H1 (cell line): ENCODE measurements at regions not wholly inside any gene's neighbourhood (a gene's known extent, or its start where the extent isn't known, plus 50 kb on each side); places are given as distances from the start of the nearest gene placed in this dataset.

Experiments
- CTCF ChIA-PET: fragments of 300-600 bp; sonication (Branson Sonifier 250); formaldehyde crosslinking; loops from one replicate; lab custom pipeline; 2021; ENCODE audit not compliant: partially characterized antibody; lab: Charles Lee
- POLR2A ChIA-PET: fragments of 300-600 bp; sonication (Branson Sonifier 250); formaldehyde crosslinking; loops from one replicate; lab custom pipeline; 2021; ENCODE audit warnings: inconsistent platforms; ENCODE audit not compliant: partially characterized antibody; lab: Charles Lee
- DNase-seq, 2 experiments: peaks; one replicate each; pipeline versions ENCODE4 v3.0.0 to v3.0.0-alpha.2; 2010 to 2022; ENCODE audit warnings: low spot score in 2 of 2, low read depth in 1 of 2, mixed read lengths in 1 of 2
- FAIRE-seq: peaks from 2 replicates; lab custom pipeline; 2011; peaks lifted over from hg19 to GRCh38; lab: Jason Lieb, UNC
- H2AFZ ChIP-seq: 2 replicates; pipeline ENCODE4 v1.8.1; 2012; ENCODE audit warnings: low read length, inconsistent platforms
- H2AK5ac ChIP-seq: 2 replicates; pipeline ENCODE4 v1.6.1; 2013; ENCODE audit warnings: low read depth, low read length
- H2BK120ac ChIP-seq: replicated peaks from 2 replicates; pipeline ENCODE3; 2013; ENCODE audit warnings: low read depth, low read length, inconsistent platforms
- H2BK12ac ChIP-seq: 2 replicates; pipeline ENCODE4 v1.6.1; 2013; ENCODE audit warnings: low read depth, low read length
- H2BK15ac ChIP-seq: 2 replicates; pipeline ENCODE4 v1.6.1; 2013; ENCODE audit warnings: low read length
- H2BK20ac ChIP-seq: 2 replicates; pipeline ENCODE4 v1.6.1; 2013; ENCODE audit warnings: low read length
- H2BK5ac ChIP-seq: 2 replicates; pipeline ENCODE4 v1.6.1; 2013; ENCODE audit warnings: low read depth, low read length
- H3K14ac ChIP-seq: 2 replicates; pipeline ENCODE4 v1.6.1; 2013; ENCODE audit warnings: inconsistent platforms; ENCODE audit not compliant: insufficient read length
- H3K18ac ChIP-seq: 2 replicates; pipeline ENCODE4 v1.6.1; 2013; ENCODE audit warnings: low read length; ENCODE audit errors: extremely low read depth
- H3K23ac ChIP-seq: 2 replicates; pipeline ENCODE4 v1.6.1; 2013; ENCODE audit warnings: inconsistent platforms; ENCODE audit not compliant: insufficient read length
- H3K23me2 ChIP-seq: 2 replicates; pipeline ENCODE4 v1.6.1; 2013; ENCODE audit warnings: low read depth, low read length
- H3K27ac ChIP-seq: 2 replicates; pipeline ENCODE4 v1.6.1; 2011; ENCODE audit warnings: low read depth, low read length, inconsistent platforms
- H3K27me3 ChIP-seq, 4 experiments: replicated peaks in 1 of 4; 1 replicate in 1 of 4; 2 replicates in 3 of 4; pipeline versions ENCODE4 v1.6.1 to v1.8.1; 2011 to 2013; ENCODE audit warnings: low read length in 3 of 4, mild to moderate bottlenecking in 3 of 4, inconsistent platforms in 2 of 4, mixed read lengths in 2 of 4, moderate library complexity in 1 of 4; ENCODE audit not compliant: control insufficient read depth in 3 of 4, insufficient read depth in 3 of 4; ENCODE audit errors: extremely low read depth in 1 of 4
- H3K36me3 ChIP-seq, 4 experiments: 2 replicates each; pipeline versions ENCODE4 v1.6.1 to v1.8.1; 2011 to 2013; ENCODE audit warnings: mild to moderate bottlenecking in 4 of 4, low read length in 3 of 4, moderate library complexity in 2 of 4, control low read depth in 1 of 4, inconsistent platforms in 1 of 4; ENCODE audit not compliant: insufficient read depth in 4 of 4, control insufficient read depth in 2 of 4
- H3K4ac ChIP-seq: replicated peaks from 2 replicates; pipeline ENCODE3; 2013; ENCODE audit warnings: low read length, low read depth, mixed read lengths, inconsistent platforms; ENCODE audit not compliant: insufficient read length
- H3K4me1 ChIP-seq, 4 experiments: replicated peaks in 1 of 4; 1 replicate in 1 of 4; 2 replicates in 3 of 4; pipeline versions ENCODE4 v1.6.1 to v1.8.1; 2011 to 2013; ENCODE audit warnings: low read length in 3 of 4, inconsistent platforms in 2 of 4, mixed read lengths in 1 of 4; ENCODE audit not compliant: insufficient read depth in 4 of 4, control insufficient read depth in 3 of 4
- H3K4me2 ChIP-seq, 2 experiments: 2 replicates each; pipeline versions ENCODE4 v1.6.1 to v1.8.1; 2011 to 2013; ENCODE audit warnings: low read depth in 2 of 2, low read length in 2 of 2, control low read depth in 1 of 2, inconsistent platforms in 1 of 2, mild to moderate bottlenecking in 1 of 2; ENCODE audit not compliant: insufficient read depth in 1 of 2
- H3K4me3 ChIP-seq, 4 experiments: fragments of 200-600, 300-600 bp in 1 of 4; sonication (generic), shearing (Covaris generic), sonication (Bioruptor Twin) in 1 of 4; 2 replicates each; pipeline versions ENCODE4 v1.5.1 to v1.8.1; 2011 to 2016; ENCODE audit warnings: low read length in 4 of 4, low read depth in 3 of 4, control low read depth in 2 of 4, inconsistent platforms in 2 of 4, mild to moderate bottlenecking in 2 of 4, mixed read lengths in 1 of 4, moderate library complexity in 1 of 4; ENCODE audit not compliant: insufficient read depth in 2 of 4; ENCODE audit errors: extremely low read depth in 1 of 4
- H3K56ac ChIP-seq: replicated peaks from 2 replicates; pipeline ENCODE3; 2013; ENCODE audit warnings: low read depth, mild to moderate bottlenecking, mixed read lengths, low read length, inconsistent platforms; ENCODE audit not compliant: insufficient read length
- H3K79me1 ChIP-seq: 2 replicates; pipeline ENCODE4 v1.6.1; 2013; ENCODE audit warnings: low read depth, low read length, control low read depth
- H3K79me2 ChIP-seq, 2 experiments: 2 replicates each; pipeline versions ENCODE4 v1.6.1 to v1.8.1; 2012 to 2013; ENCODE audit warnings: low read length in 2 of 2, mild to moderate bottlenecking in 2 of 2, inconsistent platforms in 1 of 2; ENCODE audit not compliant: insufficient read depth in 2 of 2, control insufficient read depth in 1 of 2
- H3K9ac ChIP-seq, 4 experiments: replicated peaks in 1 of 4; 1 replicate in 1 of 4; 2 replicates in 3 of 4; pipeline versions ENCODE4 v1.6.1 to v1.8.1; 2011 to 2013; ENCODE audit warnings: low read depth in 3 of 4, low read length in 3 of 4, control low read depth in 2 of 4, mild to moderate bottlenecking in 2 of 4, moderate library complexity in 2 of 4, inconsistent platforms in 1 of 4; ENCODE audit errors: extremely low read depth in 1 of 4
- H3K9me3 ChIP-seq, 2 experiments: 2 replicates each; pipeline versions ENCODE4 v1.6.1 to v1.8.1; 2012 to 2013; ENCODE audit warnings: mild to moderate bottlenecking in 2 of 2, moderate library complexity in 2 of 2, control low read depth in 1 of 2, inconsistent platforms in 1 of 2, low read depth in 1 of 2, low read length in 1 of 2, mixed read lengths in 1 of 2; ENCODE audit not compliant: insufficient read depth in 2 of 2
- H4K20me1 ChIP-seq, 2 experiments: replicated peaks in 1 of 2; 2 replicates each; pipeline versions ENCODE3 to v1.8.1; 2011 to 2013; ENCODE audit warnings: inconsistent platforms in 2 of 2, low read length in 2 of 2, mild to moderate bottlenecking in 1 of 2; ENCODE audit not compliant: insufficient read depth in 2 of 2, control insufficient read depth in 1 of 2
- H4K5ac ChIP-seq: 2 replicates; pipeline ENCODE4 v1.6.1; 2013; ENCODE audit warnings: low read length, low read depth, mixed read lengths, inconsistent platforms; ENCODE audit not compliant: insufficient read length
- H4K8ac ChIP-seq: 2 replicates; pipeline ENCODE4 v1.8.0; 2013; ENCODE audit warnings: mild to moderate bottlenecking, moderate library complexity, low read length, inconsistent platforms; ENCODE audit not compliant: insufficient read depth; ENCODE audit errors: extremely low read depth
- H4K91ac ChIP-seq: replicated peaks from 2 replicates; pipeline ENCODE3; 2013; ENCODE audit warnings: low read length, mixed read lengths, inconsistent platforms; ENCODE audit not compliant: insufficient read length
- BACH1 ChIP-seq: IDR thresholded peaks from 2 replicates; pipeline ENCODE4 v1.6.1; 2012; ENCODE audit warnings: low read length, improper control_type of control experiment
- CBX5 ChIP-seq: fragments of 300-800, 300-1000 bp; sonication (generic); IDR thresholded peaks from 2 replicates; pipeline ENCODE4 v1.7.1; 2016; ENCODE audit warnings: antibody characterized with exemption, low read length, low read depth
- HDAC2 ChIP-seq, 2 experiments: fragments of 300-600 bp in 1 of 2; sonication (generic) in 1 of 2; IDR thresholded peaks; 2 replicates each; pipeline ENCODE4 v1.6.1; 2011 to 2012; ENCODE audit warnings: low read depth in 2 of 2, low read length in 2 of 2, mild to moderate bottlenecking in 2 of 2, moderate library complexity in 2 of 2, borderline replicate concordance in 1 of 2, inconsistent platforms in 1 of 2
- HDAC6 ChIP-seq: IDR thresholded peaks from one replicate; pipeline ENCODE4 v1.7.1; 2012; ENCODE audit warnings: low read depth, mild to moderate bottlenecking, inconsistent platforms, low read length, moderate library complexity
- JUN ChIP-seq: IDR thresholded peaks from 2 replicates; pipeline ENCODE4 v1.6.1; 2011; ENCODE audit warnings: low read depth, mild to moderate bottlenecking, improper control_type of control experiment, low read length
- MAFK ChIP-seq: IDR thresholded peaks from 2 replicates; pipeline ENCODE4 v1.6.1; 2012; ENCODE audit warnings: low read depth, mild to moderate bottlenecking, improper control_type of control experiment, low read length
- RXRA ChIP-seq: IDR thresholded peaks from 2 replicates; pipeline ENCODE4 v1.6.1; 2011; ENCODE audit warnings: low read depth, mild to moderate bottlenecking, low read length, moderate library complexity; ENCODE audit not compliant: insufficient read depth
- SIN3A ChIP-seq, 2 experiments: IDR thresholded peaks in 1 of 2; conservative IDR thresholded peaks in 1 of 2; 2 replicates each; pipeline ENCODE4 v1.6.1; 2011 to 2012; ENCODE audit warnings: low read length in 2 of 2, improper control_type of control experiment in 1 of 2, low read depth in 1 of 2, mild to moderate bottlenecking in 1 of 2
- ZNF274 ChIP-seq: IDR thresholded peaks from 2 replicates; pipeline ENCODE4 v1.7.0; 2012; ENCODE audit warnings: low read length, borderline replicate concordance; ENCODE audit errors: extremely low read depth
- WGBS, 2 experiments: shearing (Covaris generic) in 1 of 2; methylation state at CpG; one replicate each; pipeline versions ENCODE4 v1.1.6 to v1.1.7; 2013 to 2015; ENCODE audit warnings: low lambda C conversion rate in 2 of 2, mixed read lengths in 2 of 2, inconsistent platforms in 1 of 2, low coverage in 1 of 2, missing lambda C conversion rate in 1 of 2; ENCODE audit not compliant: insufficient replicate concordance in 2 of 2, insufficient coverage in 1 of 2, insufficient read length in 1 of 2; ENCODE audit errors: extremely low coverage in 1 of 2, missing lambda C conversion rate in 1 of 2; 5-methylcytosine and 5-hydroxymethylcytosine counted together
- TF ChIP-seq, protein P1 (sequence below), 3 experiments: IDR thresholded peaks; 1 replicate in 2 of 3; 2 replicates in 1 of 3; pipeline versions ENCODE4 v1.5.1 to v1.6.1; 2011; ENCODE audit warnings: low read length in 3 of 3, mild to moderate bottlenecking in 3 of 3, inconsistent platforms in 2 of 3, low read depth in 1 of 3, moderate library complexity in 1 of 3; ENCODE audit not compliant: insufficient read depth in 1 of 3; ENCODE audit errors: control extremely low read depth in 1 of 3
- TF ChIP-seq, protein P2 (sequence below): IDR thresholded peaks from 2 replicates; pipeline ENCODE4 v1.6.1; 2011; ENCODE audit warnings: low read depth, mild to moderate bottlenecking, low read length; ENCODE audit not compliant: insufficient read depth

DNA sequence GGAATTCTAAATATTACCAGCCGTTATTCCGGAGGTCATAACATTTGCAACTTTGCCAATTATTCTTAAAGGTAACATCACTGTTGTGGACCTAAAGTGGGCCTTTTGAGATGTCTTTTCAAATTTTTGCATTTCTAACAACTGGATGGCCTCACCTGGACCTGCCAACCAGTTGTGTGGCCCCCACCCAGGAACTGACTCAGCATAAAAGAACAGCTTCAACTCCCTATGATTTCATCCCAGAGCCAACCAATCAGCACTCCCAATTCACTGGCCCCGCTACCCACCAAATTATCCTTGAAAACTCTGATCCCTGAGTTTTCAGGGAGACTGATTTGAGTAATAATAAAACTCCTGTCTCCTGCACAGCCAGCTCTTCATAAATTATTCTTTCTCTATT is 489.7 kb upstream of the LMCD1 start:
- H3K4ac ChIP-seq, result no peak overlapping the region
- CTCF ChIA-PET, result no interaction called here
- no peaks in the 10 kb centered on the region for H3K79me2 ChIP-seq
- H2BK15ac ChIP-seq, result no peak overlapping the region
- no peak overlapping the region for H3K56ac ChIP-seq
- H3K4me2 ChIP-seq, result no peak overlapping the region
- H3K23ac ChIP-seq, result no peak overlapping the region
- no peak overlapping the region for H3K4me3 ChIP-seq
- no peak overlapping the region for H3K14ac ChIP-seq
- no peak overlapping the region for H4K91ac ChIP-seq
- no peaks in the 10 kb centered on the region for H3K4me1 ChIP-seq
- H2BK12ac ChIP-seq, result no peak overlapping the region
- no peak overlapping the region for H4K8ac ChIP-seq
- H2AFZ ChIP-seq, result no peak overlapping the region
- no peaks in the 10 kb centered on the region for H3K79me1 ChIP-seq
- POLR2A ChIA-PET, result no interaction called here
- H2AK5ac ChIP-seq, result no peak overlapping the region
- peaks cover 0 to 2% (median 0%) of the 10 kb centered on the region in 4 experiments; a peak in 1 of 7 replicates for H3K27me3 ChIP-seq
- no peak overlapping the region for H2BK120ac ChIP-seq
- no peak overlapping the region for H4K5ac ChIP-seq
- no peaks in the 10 kb centered on the region for H4K20me1 ChIP-seq
- DNase-seq (no peak), FAIRE-seq (no peak)
- H3K18ac ChIP-seq, result no peak overlapping the region
- no peaks in the 10 kb centered on the region for H3K36me3 ChIP-seq
- H3K9me3 ChIP-seq, result peaks cover 6 to 7% of the 10 kb centered on the region in 2 experiments; a peak in 2 of 4 replicates
- H3K23me2 ChIP-seq, result no peaks in the 10 kb centered on the region; the same call in 1 of the 2 replicates
- no peak overlapping the region for H2BK5ac ChIP-seq
- WGBS, 2 experiments, result 95% methylated on average over 3 of the region's 3 CpGs; no CpG with 5 or more reads in 1 of the 2 experiments
- no peak overlapping the region for H3K9ac ChIP-seq
- no peak overlapping the region for H3K27ac ChIP-seq
- no peak overlapping the region for H2BK20ac ChIP-seq
- no peak for TF ChIP-seq HDAC6
- TF ChIP-seq, protein P1, sequence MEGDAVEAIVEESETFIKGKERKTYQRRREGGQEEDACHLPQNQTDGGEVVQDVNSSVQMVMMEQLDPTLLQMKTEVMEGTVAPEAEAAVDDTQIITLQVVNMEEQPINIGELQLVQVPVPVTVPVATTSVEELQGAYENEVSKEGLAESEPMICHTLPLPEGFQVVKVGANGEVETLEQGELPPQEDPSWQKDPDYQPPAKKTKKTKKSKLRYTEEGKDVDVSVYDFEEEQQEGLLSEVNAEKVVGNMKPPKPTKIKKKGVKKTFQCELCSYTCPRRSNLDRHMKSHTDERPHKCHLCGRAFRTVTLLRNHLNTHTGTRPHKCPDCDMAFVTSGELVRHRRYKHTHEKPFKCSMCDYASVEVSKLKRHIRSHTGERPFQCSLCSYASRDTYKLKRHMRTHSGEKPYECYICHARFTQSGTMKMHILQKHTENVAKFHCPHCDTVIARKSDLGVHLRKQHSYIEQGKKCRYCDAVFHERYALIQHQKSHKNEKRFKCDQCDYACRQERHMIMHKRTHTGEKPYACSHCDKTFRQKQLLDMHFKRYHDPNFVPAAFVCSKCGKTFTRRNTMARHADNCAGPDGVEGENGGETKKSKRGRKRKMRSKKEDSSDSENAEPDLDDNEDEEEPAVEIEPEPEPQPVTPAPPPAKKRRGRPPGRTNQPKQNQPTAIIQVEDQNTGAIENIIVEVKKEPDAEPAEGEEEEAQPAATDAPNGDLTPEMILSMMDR (IDR thresholded peaks at IDR 0.05; ENCODE audit: control extremely low read depth in 1 of 3, insufficient read depth in 1 of 3, low read depth in 1 of 3, low read length in 3 of 3), result no peak
- TF ChIP-seq SIN3A (conservative IDR thresholded peaks at IDR 0.05 in 1 of 2, IDR thresholded peaks at IDR 0.05 in 1 of 2; ENCODE audit: low read depth in 1 of 2, low read length in 2 of 2), result no peak
- no peak for TF ChIP-seq ZNF274
- no peak for TF ChIP-seq BACH1
- no peak for TF ChIP-seq HDAC2 (IDR thresholded peaks at IDR 0.05; ENCODE audit: borderline replicate concordance in 1 of 2, low read depth in 2 of 2, low read length in 2 of 2)
- TF ChIP-seq MAFK, result no peak
- TF ChIP-seq, protein P2, sequence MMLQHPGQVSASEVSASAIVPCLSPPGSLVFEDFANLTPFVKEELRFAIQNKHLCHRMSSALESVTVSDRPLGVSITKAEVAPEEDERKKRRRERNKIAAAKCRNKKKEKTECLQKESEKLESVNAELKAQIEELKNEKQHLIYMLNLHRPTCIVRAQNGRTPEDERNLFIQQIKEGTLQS, result no peak
- no peak for TF ChIP-seq JUN
- TF ChIP-seq RXRA, result no peak
- TF ChIP-seq CBX5, result no peak
